ENCODE measurements at regions not wholly inside any gene's neighbourhood (a gene's known extent, or its start where the extent isn't known, plus 50 kb on each side); places are given as distances from the start of the nearest gene placed in this dataset.

DNA sequence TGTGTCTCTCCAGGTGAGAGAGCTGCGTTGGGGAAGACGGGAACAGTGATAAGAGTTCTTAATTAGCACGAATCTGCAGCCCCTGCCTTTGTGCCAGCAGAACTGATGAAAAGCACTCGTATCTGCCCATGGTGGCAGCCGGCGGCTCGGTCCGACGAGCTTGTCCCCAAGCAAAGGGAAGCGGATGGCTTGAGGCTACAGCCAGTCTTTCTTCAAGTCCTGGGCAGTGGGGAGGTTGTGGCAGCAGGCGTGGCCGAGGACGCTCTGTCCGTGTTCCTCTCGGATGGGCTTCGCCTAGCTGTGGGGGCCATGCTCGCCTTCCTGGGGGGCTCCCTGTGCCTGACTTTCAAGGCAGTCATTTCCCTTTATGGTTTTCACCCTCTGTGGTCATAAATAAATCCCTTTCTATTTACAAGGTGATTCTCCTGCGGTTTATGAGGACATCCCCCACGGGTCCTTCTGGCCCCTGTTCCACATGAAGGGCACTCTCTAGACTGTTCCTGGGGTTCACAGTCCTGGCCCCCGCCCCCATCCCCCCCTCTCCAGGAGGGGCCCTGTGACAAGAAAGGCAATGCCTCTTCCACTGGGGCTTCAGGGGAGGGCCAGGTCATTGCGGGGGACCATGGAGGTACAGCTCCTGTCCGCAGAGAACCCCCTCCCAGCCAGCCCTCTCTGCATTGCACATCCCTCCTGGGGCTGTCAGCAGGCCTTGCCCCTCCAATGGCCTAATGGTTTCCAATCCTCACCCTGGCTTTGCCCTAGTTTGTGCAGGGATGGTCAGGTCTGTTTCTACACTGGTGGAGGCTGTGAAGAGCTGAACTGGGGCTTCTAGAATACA, 1212.3 kb downstream of the BRD1 start:
- DNase-seq (ENCODE audit: low read depth), result no peak

DNA sequence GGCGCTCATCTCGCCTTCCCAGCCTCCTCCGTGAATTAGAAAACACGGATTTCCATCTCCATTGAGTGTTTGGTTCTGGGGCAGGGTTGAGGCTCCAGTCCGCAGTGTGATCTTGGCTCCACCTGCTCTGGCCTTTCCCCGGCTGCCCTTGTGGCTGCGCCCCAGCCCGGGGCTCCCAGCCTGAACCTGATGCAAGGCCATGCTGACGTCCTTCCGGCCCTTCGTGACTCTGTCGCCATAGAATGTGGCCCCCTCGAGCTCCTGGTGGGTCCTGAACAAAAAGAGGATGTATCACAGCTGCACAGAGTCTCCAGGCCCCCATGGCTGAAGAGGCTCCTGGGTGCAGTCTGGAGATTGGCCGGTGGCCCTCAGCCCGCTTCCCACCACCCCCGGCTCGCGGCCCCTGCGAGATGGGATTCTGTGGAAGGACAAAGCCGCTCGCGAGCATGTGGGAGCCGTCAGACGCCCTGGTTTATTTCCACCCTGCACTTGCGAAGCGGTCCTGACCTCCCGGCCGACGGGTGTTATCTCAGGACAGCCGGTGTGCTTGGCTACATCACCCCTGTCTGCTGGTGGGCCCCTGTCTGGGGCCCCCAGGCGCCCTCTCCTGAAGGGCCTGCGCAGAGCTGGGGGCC, 1214.0 kb downstream of the BRD1 start:
- DNase-seq (ENCODE audit: low read depth), result no peak

DNA sequence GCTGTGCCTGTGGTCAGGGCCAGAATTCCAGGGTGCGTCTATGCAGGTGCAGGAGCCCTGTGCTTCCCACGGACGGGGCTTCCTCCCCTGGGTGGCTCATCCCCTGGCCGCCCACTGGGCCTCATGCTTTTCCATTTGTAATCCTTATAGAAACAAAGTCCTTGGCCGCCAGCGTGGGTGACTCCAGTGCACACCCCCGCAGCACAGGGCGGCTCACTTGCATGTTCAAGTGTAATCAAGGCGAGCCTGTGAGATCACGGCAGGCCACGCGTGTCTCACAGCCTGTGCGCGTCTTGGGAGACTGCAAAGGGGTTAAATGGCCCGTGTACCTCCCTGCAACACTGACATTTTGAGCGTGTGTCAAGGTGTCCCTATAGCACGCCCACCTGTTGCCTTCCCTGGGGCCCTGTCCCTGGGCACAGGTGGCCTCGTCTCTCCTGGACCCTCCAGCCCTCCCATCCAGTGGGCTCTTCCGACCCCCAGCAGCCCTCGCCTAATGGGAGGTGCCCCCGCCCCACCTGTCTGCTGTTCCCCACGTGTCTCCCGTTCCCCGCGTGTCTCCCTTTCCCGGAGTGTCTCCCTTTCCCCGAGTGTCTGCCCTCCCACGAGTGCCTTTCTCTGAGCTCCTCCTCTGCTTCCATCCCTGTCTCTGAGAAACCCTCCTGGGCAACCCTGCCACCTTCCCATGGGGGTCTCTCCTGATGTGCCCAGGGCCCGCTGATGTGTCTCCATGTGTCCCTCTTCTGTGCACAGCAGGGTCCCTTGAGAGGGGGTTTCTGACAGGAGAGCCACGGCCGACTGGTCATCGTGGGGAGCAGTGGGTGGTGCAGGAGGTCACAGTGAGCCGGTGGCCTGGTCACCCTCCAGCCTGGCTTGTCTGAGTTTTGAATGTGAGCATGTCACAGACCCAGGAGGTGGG, 1215.3 kb downstream of the BRD1 start:
- DNase-seq (ENCODE audit: low read depth), result no peak

DNA sequence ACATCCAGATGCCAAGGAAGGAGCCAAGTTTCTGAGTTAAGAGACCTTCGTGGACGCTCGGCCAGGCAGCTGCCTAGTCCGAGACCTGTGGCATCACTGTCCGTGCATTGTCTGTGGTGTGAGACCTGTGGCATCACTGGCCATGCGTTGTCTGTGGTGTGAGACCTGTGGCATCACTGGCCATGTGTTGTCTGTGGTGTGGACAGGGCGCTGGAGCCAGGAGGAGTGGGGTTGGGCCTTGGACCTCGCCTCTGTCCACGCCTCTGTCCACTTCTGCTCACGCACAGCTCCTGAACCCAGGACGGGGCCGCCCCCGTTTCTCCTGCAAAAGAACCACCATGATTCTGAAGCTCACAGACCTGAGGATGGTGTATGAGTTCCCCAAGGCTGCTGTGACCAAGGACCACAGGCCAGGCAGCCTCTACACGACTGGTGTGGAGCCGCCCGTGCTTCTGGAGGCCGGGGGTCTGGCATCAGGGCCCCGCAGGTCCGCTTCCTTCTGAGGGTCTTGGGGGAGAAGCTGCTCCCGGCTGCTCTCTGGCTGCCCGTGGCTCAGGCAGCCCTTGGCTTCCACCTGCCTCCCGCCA, 1218.3 kb downstream of the BRD1 start:
- no peak for DNase-seq (ENCODE audit: low read depth)

DNA sequence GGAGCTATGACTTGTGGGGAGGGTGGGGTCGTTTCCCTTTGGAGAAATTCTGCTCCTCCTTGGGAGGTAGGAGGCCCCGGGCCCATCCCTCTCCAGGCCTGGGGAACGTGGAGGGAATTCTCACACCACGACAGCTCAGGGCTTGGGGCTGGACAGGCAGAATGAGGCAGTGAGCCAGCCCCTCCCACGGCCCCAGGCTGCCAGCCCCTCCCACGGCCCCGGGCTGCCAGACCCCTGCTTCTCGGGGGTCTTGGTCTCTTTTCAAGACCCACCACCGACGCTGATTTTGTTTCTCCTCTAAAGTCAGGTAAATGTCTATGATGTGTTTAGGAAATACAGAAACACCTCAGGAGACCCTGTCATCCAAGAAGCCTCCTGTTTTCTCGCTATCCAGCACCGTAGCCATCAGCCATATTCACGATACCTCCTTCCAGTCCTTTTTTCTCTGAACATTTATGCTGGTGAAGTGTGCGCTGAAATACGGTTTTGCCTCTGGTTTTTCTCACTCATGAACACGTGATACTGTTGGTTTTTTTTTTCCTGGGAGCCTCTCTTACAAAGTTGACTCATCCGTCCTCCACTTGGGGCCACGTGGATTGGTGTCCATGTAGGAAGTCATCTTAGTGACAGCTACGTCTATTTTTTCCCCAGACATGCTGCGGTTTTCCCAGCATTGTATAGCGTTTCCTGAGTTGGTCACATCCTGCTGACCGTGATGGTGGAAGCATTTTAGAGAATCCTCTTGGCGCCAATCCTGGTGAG, 1219.6 kb downstream of the BRD1 start:
- DNase-seq (ENCODE audit: low read depth), result no peak

DNA sequence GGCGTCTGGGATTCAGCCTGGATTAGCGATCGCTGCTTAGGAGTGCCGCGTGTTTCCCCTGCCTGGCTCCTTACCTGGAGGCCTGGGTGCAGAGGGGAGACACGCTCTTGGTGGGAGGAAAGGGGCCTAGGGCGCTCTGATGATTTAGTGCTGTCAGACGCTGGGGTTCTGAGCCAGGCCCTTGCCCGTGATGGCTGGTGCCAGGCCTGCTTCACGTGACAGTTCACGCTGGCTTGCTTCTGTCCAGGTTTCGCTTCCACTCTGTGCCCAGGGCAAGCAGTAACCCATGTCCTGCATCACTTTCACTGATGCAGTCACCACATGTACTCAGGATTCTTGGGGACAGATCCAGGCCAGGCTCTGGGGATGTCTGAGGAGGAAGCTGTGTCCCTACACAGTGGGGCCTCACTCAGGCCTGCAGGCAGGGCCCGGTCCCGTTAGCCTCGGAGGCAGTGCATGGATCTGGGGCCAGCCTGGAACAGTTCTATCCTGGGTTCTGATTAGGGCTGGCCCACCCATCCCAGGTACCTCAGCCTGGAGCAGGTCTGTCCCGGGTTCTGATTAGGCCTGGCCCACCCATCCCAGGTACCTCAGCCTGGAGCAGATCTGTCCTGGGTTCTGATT, 1220.9 kb downstream of the BRD1 start:
- no peak for DNase-seq (ENCODE audit: low read depth)

DNA sequence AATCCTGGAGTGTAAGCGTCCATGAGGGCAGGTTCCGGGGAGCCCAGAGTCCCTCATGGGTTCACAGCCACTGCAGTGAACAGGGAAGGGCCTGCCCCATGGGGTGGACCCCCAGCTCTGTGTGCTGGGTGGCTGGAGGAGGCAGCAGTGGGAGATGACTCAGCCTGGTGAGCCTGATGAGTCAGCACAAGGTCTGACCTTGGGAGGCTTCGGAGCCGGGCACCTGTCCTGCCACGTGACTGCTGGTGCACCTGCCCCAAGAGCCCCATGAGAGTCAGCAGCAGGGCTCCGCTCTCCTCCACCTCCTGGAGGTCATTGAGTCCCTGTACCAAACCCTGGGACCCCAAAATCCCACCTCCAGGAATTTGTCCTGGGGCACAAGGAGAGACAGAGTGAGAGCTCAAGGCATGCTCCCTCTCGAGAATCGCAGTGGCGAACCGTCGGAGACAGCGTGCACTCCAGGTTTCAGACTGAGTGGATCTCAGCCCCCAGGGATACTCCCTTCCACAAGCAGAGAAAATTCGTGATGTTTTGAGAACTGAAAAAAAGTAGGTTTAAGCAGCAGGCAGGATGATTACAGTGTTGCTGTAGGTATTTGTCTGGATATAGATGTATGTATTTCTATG, 1221.7 kb downstream of the BRD1 start:
- DNase-seq (ENCODE audit: low read depth), result no peak

DNA sequence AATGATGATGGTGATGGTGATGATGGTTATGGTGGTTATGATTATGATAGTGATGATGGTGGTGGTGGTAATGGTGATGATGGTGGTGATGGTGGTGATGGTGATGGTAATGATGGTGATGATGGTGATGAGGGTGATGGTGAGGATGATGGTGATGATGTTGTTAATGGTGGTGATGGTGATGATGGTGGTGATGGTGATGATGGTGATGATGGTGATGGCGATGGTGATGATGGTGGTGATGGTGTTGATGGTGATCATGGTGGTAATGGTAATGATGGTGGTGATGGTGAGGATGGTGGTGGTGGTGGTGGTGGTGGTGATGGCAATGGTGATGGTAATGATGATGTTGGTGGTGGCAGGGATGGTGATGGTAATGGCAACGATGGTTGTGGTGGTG, 1222.5 kb downstream of the BRD1 start:
- DNase-seq (ENCODE audit: low read depth), result no peak

DNA sequence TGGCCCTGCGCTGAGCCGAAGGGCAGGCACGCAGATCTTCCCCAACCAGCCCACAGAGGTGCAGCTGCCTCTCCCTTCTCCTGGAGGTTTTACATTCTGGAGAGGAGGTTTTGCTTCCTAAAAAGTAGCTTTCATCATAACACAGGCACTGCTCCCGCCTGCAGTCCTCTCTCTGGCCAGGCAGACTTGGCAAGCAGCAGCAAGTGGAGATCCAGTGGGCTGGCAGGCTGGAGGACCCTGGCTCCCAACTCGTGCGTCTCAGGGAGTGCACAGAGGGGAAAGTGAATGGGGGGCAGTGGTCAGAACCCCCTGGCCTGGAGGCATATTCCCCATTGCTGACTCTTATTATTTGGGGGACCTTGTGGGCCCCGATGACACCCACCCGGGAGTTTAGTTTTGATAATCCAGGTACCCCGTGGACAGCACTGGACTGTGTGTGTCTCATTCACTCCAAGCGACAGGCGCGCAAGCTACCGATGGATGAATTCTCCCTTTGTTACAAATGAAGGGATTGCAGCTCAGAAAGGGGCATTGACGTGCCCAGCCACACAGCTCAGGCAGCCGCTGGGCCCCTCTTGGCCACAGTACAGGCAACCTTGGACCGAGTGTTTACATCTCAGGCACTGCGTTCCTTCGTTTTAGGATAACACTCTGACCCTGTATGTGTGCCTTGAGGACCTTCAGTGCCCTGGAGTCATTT, 1223.9 kb downstream of the BRD1 start:
- DNase-seq (ENCODE audit: low read depth), result no peak

DNA sequence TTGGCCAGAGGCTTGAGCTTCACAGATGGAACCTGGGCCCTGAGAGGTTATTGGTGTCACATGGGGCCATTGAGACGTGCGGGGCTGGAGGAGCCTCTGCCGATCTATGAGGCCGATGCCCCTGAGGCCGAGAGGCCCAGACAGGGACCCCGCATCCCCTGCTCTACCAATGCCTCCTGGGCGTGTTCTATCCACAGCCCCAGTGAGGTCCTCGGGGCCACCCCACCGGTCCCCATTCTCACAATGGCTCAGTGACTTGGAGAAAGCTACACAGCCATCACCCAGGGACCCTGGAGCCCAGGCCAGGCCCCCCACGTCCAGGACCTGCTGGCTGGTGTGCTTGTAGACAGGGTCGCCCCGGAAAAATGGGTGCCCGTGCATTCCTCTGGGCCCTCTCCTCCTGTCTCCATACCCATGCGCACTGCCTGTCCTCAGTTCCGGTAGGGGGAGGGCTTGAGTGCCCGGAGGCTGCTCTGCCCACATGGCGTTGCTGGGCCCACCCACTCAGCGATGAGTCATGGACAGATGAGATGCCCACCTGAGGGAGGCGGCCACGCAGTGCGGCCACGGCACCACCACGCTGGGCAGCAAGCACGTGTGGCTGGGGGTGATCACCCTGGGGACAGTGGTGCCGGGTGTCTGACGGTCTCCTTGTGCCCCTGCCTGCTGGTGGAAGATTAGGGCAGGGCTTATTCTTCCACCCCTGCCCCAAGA, 1224.7 kb downstream of the BRD1 start:
- DNase-seq (ENCODE audit: low read depth), result no peak

DNA sequence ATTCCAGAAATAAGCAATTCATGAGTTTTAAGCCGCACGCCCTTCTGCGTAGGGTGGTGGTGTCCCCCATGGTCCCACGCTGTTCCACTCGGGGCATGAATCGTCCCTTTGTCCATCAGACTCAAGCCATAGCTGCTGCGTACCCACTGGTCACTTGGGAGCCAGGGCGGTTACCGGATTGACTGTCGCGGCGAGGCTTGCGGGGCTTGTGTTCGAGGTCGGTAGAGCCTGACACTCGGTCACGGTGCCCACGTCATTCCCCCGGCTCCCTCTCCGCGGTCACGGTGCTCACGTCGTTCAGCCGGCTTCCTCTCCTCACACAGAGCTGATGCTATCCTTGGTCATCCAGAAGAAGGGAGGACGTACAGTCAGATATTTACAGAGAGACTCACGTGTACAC, 1227.0 kb downstream of the BRD1 start:
- DNase-seq (ENCODE audit: low read depth), result no peak

DNA sequence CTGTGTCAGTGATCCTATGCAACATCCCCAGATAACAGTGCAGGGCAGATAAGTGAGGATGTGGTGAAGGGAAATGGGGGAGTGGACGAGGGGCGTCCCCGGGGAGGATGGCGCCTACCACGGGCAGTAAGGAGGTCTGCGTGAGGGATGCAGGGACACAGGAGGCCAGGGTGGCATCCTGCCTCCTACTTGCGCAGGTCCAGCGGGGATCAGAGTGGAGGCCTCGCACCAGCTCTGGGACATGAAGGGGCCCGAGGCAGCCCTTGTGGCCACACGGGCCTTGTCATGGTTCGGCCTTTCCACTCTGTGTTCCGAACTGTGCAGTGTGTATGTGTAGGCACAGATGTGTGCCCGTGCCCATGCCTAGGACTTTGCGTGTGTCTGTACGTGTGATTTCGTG, 1227.5 kb downstream of the BRD1 start:
- DNase-seq (ENCODE audit: low read depth), result no peak

DNA sequence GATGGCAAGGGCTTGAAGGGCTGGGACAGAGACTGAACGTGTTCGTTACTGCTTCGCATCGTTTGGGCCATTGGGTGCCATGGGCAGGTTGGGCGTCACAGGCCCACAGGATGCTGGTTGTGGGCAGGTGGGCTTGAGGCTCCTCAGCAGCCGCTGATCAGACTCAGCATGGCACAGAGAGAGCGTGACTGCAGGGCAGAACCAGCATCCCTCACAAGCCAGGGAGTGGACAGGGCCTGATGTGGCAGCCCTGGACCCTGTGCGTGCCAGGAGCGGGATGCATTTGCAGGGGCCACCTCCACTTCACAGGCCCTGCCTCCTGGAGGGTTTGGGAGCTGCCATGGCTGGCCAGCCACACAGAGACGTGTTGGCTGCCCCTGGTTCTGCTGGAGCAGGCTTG, 1228.3 kb downstream of the BRD1 start:
- no peak for DNase-seq (ENCODE audit: low read depth)

DNA sequence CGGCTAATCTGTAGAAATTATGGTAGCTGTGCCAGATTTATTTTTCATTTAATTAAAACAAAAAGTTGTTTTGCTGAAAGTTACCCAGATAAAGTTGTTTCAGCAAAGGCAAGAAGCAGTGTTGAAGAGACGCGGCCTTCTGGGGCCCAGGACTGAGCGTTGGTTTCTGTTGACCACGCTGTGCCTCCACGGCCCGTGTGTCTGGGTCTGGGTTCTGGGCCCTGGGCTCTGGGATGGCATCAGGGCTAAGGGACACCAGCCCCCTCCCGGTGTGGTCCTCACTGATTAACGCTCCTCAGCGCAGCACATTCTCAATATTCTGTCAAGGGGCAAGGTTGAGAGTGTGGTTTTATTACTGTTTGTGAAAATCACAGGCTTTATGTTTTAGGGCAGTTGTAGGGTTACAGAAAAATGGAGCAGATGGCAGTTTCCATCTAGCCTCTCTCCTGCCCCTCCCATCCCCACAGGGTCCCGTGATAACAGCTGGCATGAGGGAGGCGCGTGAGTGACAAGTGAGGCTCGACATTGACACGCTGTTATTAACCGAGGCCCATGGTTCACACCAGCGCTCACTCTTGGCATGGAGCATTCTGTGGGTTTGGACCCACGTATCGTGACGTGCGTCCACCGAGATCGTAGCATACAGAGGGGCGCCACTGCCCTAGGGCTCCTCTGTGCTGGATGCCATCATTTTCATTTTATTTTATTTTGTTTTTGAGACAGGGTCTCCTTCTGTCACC, 1231.4 kb downstream of the BRD1 start:
- no peak for DNase-seq (ENCODE audit: low read depth)

DNA sequence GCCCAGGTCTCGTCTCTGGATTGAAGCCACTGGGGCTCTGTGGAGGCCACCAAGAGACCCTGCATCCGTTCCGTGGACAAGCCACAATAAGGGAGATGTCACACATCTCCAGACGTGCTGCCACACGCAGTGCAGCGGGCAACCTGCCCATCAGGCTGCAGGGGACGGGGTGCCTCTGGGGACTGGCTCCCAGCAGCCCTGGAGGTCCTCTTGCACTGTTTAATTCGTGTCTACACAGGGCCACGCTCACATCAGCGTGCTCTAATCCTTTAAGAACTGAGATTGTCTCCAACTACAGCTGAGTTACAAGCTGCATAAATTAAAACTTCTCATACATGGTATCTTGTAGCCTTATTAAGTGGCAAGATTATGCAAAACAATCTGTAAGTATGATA, 1232.2 kb downstream of the BRD1 start:
- no peak for DNase-seq (ENCODE audit: low read depth)

DNA sequence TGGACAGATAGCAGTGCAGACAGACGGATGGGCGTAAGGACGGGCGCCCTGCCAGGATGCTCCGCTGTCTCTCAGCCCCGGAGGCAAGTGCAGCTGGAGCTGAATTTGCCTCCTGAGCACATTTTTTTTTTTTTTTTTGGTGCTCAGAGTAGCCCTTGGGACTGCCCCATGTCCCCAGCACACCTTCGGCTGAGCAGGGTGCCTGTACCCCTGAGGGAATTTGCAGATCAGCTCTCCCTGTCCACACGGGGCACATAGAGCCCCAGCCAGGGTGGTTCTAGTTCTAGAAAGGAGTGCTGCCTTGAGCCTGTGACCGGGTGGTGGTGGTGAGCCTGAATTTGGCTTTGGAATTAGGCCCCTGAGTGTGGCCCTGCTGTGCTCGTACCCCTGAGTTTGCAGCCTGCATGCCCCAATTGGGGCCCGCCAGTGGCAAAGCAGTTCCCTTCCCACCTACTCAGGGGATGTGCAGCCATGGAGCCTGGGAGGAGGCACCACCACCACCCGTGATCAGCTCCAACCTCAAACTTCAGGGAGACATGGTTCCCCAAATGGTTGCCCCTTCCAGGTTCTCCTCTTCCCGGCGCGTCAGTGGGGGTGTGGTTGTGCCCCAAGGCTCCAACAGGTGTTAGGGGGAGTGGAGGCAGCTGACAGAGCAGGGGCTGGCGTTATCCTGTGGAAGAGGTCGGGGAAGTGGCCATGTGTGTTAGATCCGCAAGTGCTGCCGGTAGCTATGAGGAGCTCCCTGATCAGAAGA, 1232.7 kb downstream of the BRD1 start:
- DNase-seq (ENCODE audit: low read depth), result no peak

DNA sequence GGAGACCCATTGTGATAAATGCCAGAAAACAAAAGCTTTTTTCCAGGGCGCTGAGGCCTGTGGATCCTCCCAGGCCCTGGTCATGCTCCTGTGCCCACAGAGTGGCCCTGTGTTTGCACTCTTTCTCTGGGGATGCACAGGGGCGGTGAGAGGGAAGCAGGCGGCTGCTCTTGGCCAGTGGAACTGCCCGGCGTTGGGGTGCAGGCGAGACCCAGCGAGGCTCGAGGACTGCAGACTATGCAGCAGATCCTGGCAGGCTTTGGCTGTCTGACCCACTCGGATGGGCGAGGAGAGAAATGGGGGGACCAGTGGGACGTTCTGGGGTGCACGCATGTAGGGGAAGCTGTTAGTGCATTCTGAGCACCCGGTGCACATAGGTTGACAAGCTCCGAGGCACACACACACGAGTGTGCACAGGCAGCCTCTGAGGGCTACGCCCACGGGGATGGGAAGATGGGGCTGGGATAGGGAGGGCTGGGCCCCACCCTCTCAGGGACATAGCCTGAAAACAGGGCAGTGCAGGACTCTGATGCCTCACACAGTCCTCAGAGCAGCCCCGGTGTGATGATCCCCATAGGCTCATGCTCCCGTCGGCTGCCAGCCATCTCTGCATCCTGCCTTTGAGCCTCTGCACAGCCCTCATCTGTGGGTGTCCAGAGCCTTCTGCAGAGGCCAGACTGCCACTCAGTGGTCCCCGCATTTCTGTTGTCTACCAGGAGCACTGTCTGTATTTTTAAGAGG, 1233.5 kb downstream of the BRD1 start:
- DNase-seq (ENCODE audit: low read depth), result no peak

Data from HS-5 (cell line).